ENCODE measurements at regions not wholly inside any gene's neighbourhood (a gene's known extent, or its start where the extent isn't known, plus 50 kb on each side); places are given as distances from the start of the nearest gene placed in this dataset.
"Not testable (repeated sequence)": the region's sequence is repeated elsewhere in the genome, so short reads cannot be mapped to it uniquely, and the experiment has no call there.

DNA sequence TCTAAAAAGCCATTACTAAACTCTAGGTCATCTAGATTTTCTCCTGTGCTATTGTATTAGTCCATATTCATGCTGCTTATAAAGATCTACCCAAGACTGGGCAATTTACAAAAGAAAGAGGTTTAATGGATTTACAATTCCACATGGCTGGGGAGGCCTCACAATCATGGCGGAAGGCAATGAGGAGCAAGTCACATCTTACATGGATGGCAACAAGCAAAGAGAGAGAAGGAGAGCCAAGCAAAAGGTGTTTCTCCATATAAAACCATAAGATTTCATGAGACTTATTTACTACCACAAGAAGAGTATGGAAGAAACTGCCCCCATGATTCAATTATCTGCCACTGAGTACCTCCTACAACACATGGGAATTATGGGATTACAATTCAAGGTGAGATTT lies 69.6 kb upstream of the CCDC6 start:
- not testable (repeated sequence) for ATAC-seq

GRCh38 chr10:59971915-59972314 lies 65.6 kb upstream of the CCDC6 start:
- peak; percentile 80 for ATAC-seq
- TF ChIP-seq ISL1 (CRISPR knock-in tag; IDR thresholded peaks at IDR 0.05), result peak; percentile 80; the same call in 1 of the 2 replicates
- TF ChIP-seq, protein P1, sequence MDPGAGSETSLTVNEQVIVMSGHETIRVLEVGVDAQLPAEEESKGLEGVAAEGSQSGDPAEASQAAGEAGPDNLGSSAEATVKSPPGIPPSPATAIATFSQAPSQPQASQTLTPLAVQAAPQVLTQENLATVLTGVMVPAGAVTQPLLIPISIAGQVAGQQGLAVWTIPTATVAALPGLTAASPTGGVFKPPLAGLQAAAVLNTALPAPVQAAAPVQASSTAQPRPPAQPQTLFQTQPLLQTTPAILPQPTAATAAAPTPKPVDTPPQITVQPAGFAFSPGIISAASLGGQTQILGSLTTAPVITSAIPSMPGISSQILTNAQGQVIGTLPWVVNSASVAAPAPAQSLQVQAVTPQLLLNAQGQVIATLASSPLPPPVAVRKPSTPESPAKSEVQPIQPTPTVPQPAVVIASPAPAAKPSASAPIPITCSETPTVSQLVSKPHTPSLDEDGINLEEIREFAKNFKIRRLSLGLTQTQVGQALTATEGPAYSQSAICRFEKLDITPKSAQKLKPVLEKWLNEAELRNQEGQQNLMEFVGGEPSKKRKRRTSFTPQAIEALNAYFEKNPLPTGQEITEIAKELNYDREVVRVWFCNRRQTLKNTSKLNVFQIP (CRISPR knock-in tag; IDR thresholded peaks at IDR 0.05; ENCODE audit: borderline replicate concordance, low read depth), result no peak

GRCh38 chr10:59970396-59971368 lies 64.3 kb upstream of the CCDC6 start:
- TF ChIP-seq SNAI2 (CRISPR knock-in tag; IDR thresholded peaks at IDR 0.05), result no peak
- TF ChIP-seq, protein P2, sequence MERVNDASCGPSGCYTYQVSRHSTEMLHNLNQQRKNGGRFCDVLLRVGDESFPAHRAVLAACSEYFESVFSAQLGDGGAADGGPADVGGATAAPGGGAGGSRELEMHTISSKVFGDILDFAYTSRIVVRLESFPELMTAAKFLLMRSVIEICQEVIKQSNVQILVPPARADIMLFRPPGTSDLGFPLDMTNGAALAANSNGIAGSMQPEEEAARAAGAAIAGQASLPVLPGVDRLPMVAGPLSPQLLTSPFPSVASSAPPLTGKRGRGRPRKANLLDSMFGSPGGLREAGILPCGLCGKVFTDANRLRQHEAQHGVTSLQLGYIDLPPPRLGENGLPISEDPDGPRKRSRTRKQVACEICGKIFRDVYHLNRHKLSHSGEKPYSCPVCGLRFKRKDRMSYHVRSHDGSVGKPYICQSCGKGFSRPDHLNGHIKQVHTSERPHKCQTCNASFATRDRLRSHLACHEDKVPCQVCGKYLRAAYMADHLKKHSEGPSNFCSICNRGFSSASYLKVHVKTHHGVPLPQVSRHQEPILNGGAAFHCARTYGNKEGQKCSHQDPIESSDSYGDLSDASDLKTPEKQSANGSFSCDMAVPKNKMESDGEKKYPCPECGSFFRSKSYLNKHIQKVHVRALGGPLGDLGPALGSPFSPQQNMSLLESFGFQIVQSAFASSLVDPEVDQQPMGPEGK (CRISPR knock-in tag; IDR thresholded peaks at IDR 0.05; ENCODE audit: borderline replicate concordance), result no peak
- TF ChIP-seq ZFP3 (CRISPR knock-in tag; IDR thresholded peaks at IDR 0.05), result no peak
- TF ChIP-seq ESRRG (CRISPR knock-in tag; IDR thresholded peaks at IDR 0.05), result no peak
- no peak for TF ChIP-seq ZNF565 (CRISPR knock-in tag; conservative IDR thresholded peaks at IDR 0.05; ENCODE audit: low read depth)
- TF ChIP-seq ZNF70 (CRISPR knock-in tag; IDR thresholded peaks at IDR 0.05), result no peak
- TF ChIP-seq ZNF8 (CRISPR knock-in tag; IDR thresholded peaks at IDR 0.05), result no peak
- TF ChIP-seq CSDC2 (CRISPR knock-in tag; IDR thresholded peaks at IDR 0.05), result no peak
- no peak for TF ChIP-seq BACH2 (CRISPR knock-in tag; IDR thresholded peaks at IDR 0.05; ENCODE audit: borderline replicate concordance)
- TF ChIP-seq GLIS3 (CRISPR knock-in tag; IDR thresholded peaks at IDR 0.05), result no peak
- TF ChIP-seq ISL1 (CRISPR knock-in tag; IDR thresholded peaks at IDR 0.05), result no peak
- ATAC-seq, result no peak

DNA sequence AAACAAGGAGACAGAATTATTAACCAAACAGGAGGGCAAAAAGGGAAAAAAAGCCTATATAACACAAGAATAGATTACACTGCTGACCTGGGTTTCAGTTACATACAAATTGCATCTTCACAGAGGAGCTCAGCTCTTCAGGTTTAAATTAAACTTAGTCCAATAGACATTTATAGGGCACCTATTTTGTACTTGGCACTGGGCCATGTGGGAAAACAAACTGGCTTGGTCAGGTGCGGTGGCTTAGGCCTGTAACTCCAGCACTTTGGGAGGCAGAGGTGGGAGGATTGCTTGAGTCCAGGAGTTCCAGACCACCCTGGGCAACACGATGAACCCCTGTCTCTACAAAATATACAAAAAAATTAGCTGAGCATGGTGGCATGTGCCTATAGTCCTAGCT lies 62.3 kb upstream of the CCDC6 start:
- no peak for ATAC-seq
- TF ChIP-seq RARB (CRISPR knock-in tag; IDR thresholded peaks at IDR 0.05), result no peak
- no peak for TF ChIP-seq ZNF8 (CRISPR knock-in tag; IDR thresholded peaks at IDR 0.05)
- TF ChIP-seq, protein P2 (CRISPR knock-in tag; IDR thresholded peaks at IDR 0.05; ENCODE audit: borderline replicate concordance), result no peak
- no peak for TF ChIP-seq ZFP3 (CRISPR knock-in tag; IDR thresholded peaks at IDR 0.05)
- TF ChIP-seq BACH2 (CRISPR knock-in tag; IDR thresholded peaks at IDR 0.05; ENCODE audit: borderline replicate concordance), result no peak
- no peak for TF ChIP-seq TOX (CRISPR knock-in tag; IDR thresholded peaks at IDR 0.05; ENCODE audit: borderline replicate concordance)
- no peak for TF ChIP-seq ESRRG (CRISPR knock-in tag; IDR thresholded peaks at IDR 0.05)
- TF ChIP-seq ISL1 (CRISPR knock-in tag; IDR thresholded peaks at IDR 0.05), result no peak
- TF ChIP-seq, protein P1 (CRISPR knock-in tag; IDR thresholded peaks at IDR 0.05; ENCODE audit: borderline replicate concordance, low read depth), result no peak
- TF ChIP-seq ZC3H10 (CRISPR knock-in tag; IDR thresholded peaks at IDR 0.05), result no peak
- TF ChIP-seq OSR1 (CRISPR knock-in tag; IDR thresholded peaks at IDR 0.05), result no peak
- no peak for TF ChIP-seq CSRNP3 (CRISPR knock-in tag; IDR thresholded peaks at IDR 0.05)

Data from SK-N-SH treated with all-trans-retinoic acid at 6 μM for 48 hours (cell line).